Activated naive CD8-positive, alpha-beta T cell treated with anti-CD3 and anti-CD28 coated beads, Interleukin-2, amount 10 ng/mL, durations not matched to agents 7 days and 5 days (primary cell): ENCODE measurements at regions not wholly inside any gene's neighbourhood (a gene's known extent, or its start where the extent isn't known, plus 50 kb on each side); places are given as distances from the start of the nearest gene placed in this dataset.

ENCODE experiments used
- ATAC-seq: fragments of 150-1000 bp; cut with Tn5 transposase; one replicate; pipeline ENCODE4 v1.10.0; 2021; ENCODE audit warnings: low read depth, moderate library complexity
- POLR2A ChIA-PET: fragments of 350-600 bp; sonication (Branson Sonifier 250); formaldehyde crosslinking; loops from one replicate; lab custom pipeline; 2021; ENCODE audit warnings: antibody characterized with exemption; lab: Charles Lee
- DNase-seq: peaks from one replicate; pipeline ENCODE4 v3.0.0; 2021
- H3K27ac Mint-ChIP-seq: one replicate; pipeline ENCODE4 v1.8.0; 2022; ENCODE audit warnings: mild to moderate bottlenecking, mixed read lengths
- H3K27me3 Mint-ChIP-seq: one replicate; pipeline ENCODE4 v1.8.0; 2022; ENCODE audit warnings: mild to moderate bottlenecking, moderate library complexity, mixed read lengths
- H3K36me3 Mint-ChIP-seq: one replicate; pipeline ENCODE4 v1.8.0; 2021; ENCODE audit warnings: mild to moderate bottlenecking, mixed read lengths
- H3K4me1 Mint-ChIP-seq: one replicate; pipeline ENCODE4 v1.8.0; 2021; ENCODE audit warnings: mixed read lengths
- H3K4me3 Mint-ChIP-seq: one replicate; pipeline ENCODE4 v1.8.0; 2022; ENCODE audit warnings: mild to moderate bottlenecking, moderate library complexity, mixed read lengths
- H3K9me3 Mint-ChIP-seq: one replicate; pipeline ENCODE4 v1.8.0; 2021; ENCODE audit warnings: mixed read lengths

- no peak overlapping the region for H3K4me3 Mint-ChIP-seq
- H3K27ac Mint-ChIP-seq, result no peak overlapping the region
- H3K4me1 Mint-ChIP-seq, result no peaks in the 10 kb centered on the region
- H3K9me3 Mint-ChIP-seq, result no peaks in the 10 kb centered on the region
- no peaks in the 10 kb centered on the region for H3K36me3 Mint-ChIP-seq
- DNase-seq (no peak), ATAC-seq (no peak)
- no peaks in the 10 kb centered on the region for H3K27me3 Mint-ChIP-seq
- POLR2A ChIA-PET, result no interaction called here
Observed at GRCh38 chr18:78584459-78585022, 395.1 kb upstream of the SALL3 start.

GRCh38 chr18:78586586-78586985 is 393.0 kb upstream of the SALL3 start:
- Mint-ChIP-seq H3K27me3 (no peaks in the 10 kb centered on the region), H3K27ac (no peak overlapping the region), H3K4me3 (no peak overlapping the region), H3K9me3 (no peaks in the 10 kb centered on the region), H3K4me1 (no peaks in the 10 kb centered on the region), H3K36me3 (no peaks in the 10 kb centered on the region)
- no peak for ATAC-seq
- POLR2A ChIA-PET, result no interaction called here
- DNase-seq, result no peak

GRCh38 chr18:78587096-78587495 is 392.5 kb upstream of the SALL3 start:
- no peaks in the 10 kb centered on the region for H3K9me3 Mint-ChIP-seq
- no peaks in the 10 kb centered on the region for H3K36me3 Mint-ChIP-seq
- no peaks in the 10 kb centered on the region for H3K27me3 Mint-ChIP-seq
- DNase-seq (no peak), ATAC-seq (no peak)
- no peak overlapping the region for H3K4me3 Mint-ChIP-seq
- H3K4me1 Mint-ChIP-seq, result no peaks in the 10 kb centered on the region
- POLR2A ChIA-PET, result no interaction called here
- no peak overlapping the region for H3K27ac Mint-ChIP-seq

- Mint-ChIP-seq H3K36me3 (no peaks in the 10 kb centered on the region), H3K9me3 (no peaks in the 10 kb centered on the region), H3K4me3 (no peak overlapping the region), H3K4me1 (no peaks in the 10 kb centered on the region), H3K27me3 (no peaks in the 10 kb centered on the region), H3K27ac (no peak overlapping the region)
- ATAC-seq (no peak), DNase-seq (no peak)
- POLR2A ChIA-PET, result no interaction called here
Observed at GRCh38 chr18:78587626-78588600, 391.7 kb upstream of the SALL3 start.

- no peaks in the 10 kb centered on the region for H3K36me3 Mint-ChIP-seq
- no peak overlapping the region for H3K4me3 Mint-ChIP-seq
- no peak overlapping the region for H3K27ac Mint-ChIP-seq
- ATAC-seq (no peak), DNase-seq (no peak)
- no peaks in the 10 kb centered on the region for H3K4me1 Mint-ChIP-seq
- H3K27me3 Mint-ChIP-seq, result no peaks in the 10 kb centered on the region
- POLR2A ChIA-PET, result no interaction called here
- peaks cover 1% of the 10 kb centered on the region for H3K9me3 Mint-ChIP-seq
Observed at GRCh38 chr18:78589916-78590437, 389.6 kb upstream of the SALL3 start.

GRCh38 chr18:78595453-78595852 is 384.2 kb upstream of the SALL3 start:
- no peak overlapping the region for H3K4me3 Mint-ChIP-seq

GRCh38 chr18:78595924-78596573 is 383.6 kb upstream of the SALL3 start:
- Mint-ChIP-seq H3K27me3 (no peaks in the 10 kb centered on the region), H3K27ac (no peak overlapping the region), H3K4me1 (no peaks in the 10 kb centered on the region), H3K9me3 (peaks cover 1% of the 10 kb centered on the region), H3K4me3 (no peak overlapping the region), H3K36me3 (no peaks in the 10 kb centered on the region)
- POLR2A ChIA-PET, result no interaction called here
- DNase-seq (no peak), ATAC-seq (no peak)

More at GRCh38 chr18:78595453-78595852, 384.2 kb upstream of the SALL3 start:
- POLR2A ChIA-PET, result no interaction called here
- ATAC-seq (no peak), DNase-seq (no peak)
- H3K27ac Mint-ChIP-seq, result no peak overlapping the region
- peaks cover 1% of the 10 kb centered on the region for H3K9me3 Mint-ChIP-seq
- H3K36me3 Mint-ChIP-seq, result no peaks in the 10 kb centered on the region
- no peaks in the 10 kb centered on the region for H3K4me1 Mint-ChIP-seq
- H3K27me3 Mint-ChIP-seq, result no peaks in the 10 kb centered on the region

GRCh38 chr18:78596794-78597345 is 382.7 kb upstream of the SALL3 start:
- Mint-ChIP-seq H3K27me3 (no peaks in the 10 kb centered on the region), H3K9me3 (peaks cover 1% of the 10 kb centered on the region), H3K27ac (no peak overlapping the region), H3K36me3 (no peaks in the 10 kb centered on the region), H3K4me3 (no peak overlapping the region), H3K4me1 (no peaks in the 10 kb centered on the region)
- POLR2A ChIA-PET, result no interaction called here
- ATAC-seq, result no peak
- no peak for DNase-seq

GRCh38 chr18:78601349-78601748 is 378.3 kb upstream of the SALL3 start:
- DNase-seq (no peak), ATAC-seq (no peak)
- Mint-ChIP-seq H3K27me3 (no peaks in the 10 kb centered on the region), H3K36me3 (no peaks in the 10 kb centered on the region), H3K27ac (no peak overlapping the region), H3K4me3 (no peak overlapping the region), H3K4me1 (no peaks in the 10 kb centered on the region), H3K9me3 (peaks cover 4% of the 10 kb centered on the region)
- POLR2A ChIA-PET, result no interaction called here

- Mint-ChIP-seq H3K9me3 (peaks cover 7% of the 10 kb centered on the region), H3K27me3 (no peaks in the 10 kb centered on the region), H3K27ac (no peak overlapping the region), H3K4me1 (no peaks in the 10 kb centered on the region), H3K4me3 (no peak overlapping the region), H3K36me3 (peaks cover 2% of the 10 kb centered on the region)
- POLR2A ChIA-PET, result no interaction called here
- DNase-seq (no peak), ATAC-seq (no peak)
Observed at GRCh38 chr18:78601923-78602322, 377.7 kb upstream of the SALL3 start.

- POLR2A ChIA-PET, result no interaction called here
- Mint-ChIP-seq H3K27me3 (no peaks in the 10 kb centered on the region), H3K4me3 (no peak overlapping the region), H3K27ac (no peak overlapping the region), H3K36me3 (peaks cover 2% of the 10 kb centered on the region), H3K4me1 (no peaks in the 10 kb centered on the region), H3K9me3 (peaks cover 7% of the 10 kb centered on the region)
- DNase-seq, result no peak
- ATAC-seq, result no peak
Observed at GRCh38 chr18:78602430-78602829, 377.2 kb upstream of the SALL3 start.

GRCh38 chr18:78603102-78603983 is 376.3 kb upstream of the SALL3 start:
- H3K4me1 Mint-ChIP-seq, result no peaks in the 10 kb centered on the region
- POLR2A ChIA-PET, result no interaction called here
- DNase-seq (no peak), ATAC-seq (no peak)
- H3K27ac Mint-ChIP-seq, result no peak overlapping the region
- H3K9me3 Mint-ChIP-seq, result peaks cover 7% of the 10 kb centered on the region
- H3K27me3 Mint-ChIP-seq, result no peaks in the 10 kb centered on the region
- no peak overlapping the region for H3K4me3 Mint-ChIP-seq
- peaks cover 2% of the 10 kb centered on the region for H3K36me3 Mint-ChIP-seq
